ENCODE measurements at regions not wholly inside any gene's neighbourhood (a gene's known extent, or its start where the extent isn't known, plus 50 kb on each side); places are given as distances from the start of the nearest gene placed in this dataset.

- no peak for TF ChIP-seq CTCF (IDR thresholded peaks at IDR 0.05)
- no peak for TF ChIP-seq POLR2A (IDR thresholded peaks at IDR 0.05)
These were observed 49.9 kb upstream of the CPSF6 start for GRCh38 chr12:69189378-69189978.
